Neuronal stem cell (in vitro differentiated cells): ENCODE measurements at regions not wholly inside any gene's neighbourhood (a gene's known extent, or its start where the extent isn't known, plus 50 kb on each side); places are given as distances from the start of the nearest gene placed in this dataset.
A peak's percentile ranks its signal among the peaks of the same experiment; 100 is the strongest.

Experiments
- DNase-seq: peaks from one replicate; pipeline ENCODE4 v3.0.0-alpha.2; 2013; ENCODE audit warnings: low spot score
- H2AFZ ChIP-seq: one replicate; pipeline ENCODE4 v1.6.1; 2013; ENCODE audit warnings: mild to moderate bottlenecking, low read length, inconsistent platforms
- H2AK5ac ChIP-seq: 2 replicates; pipeline ENCODE4 v1.6.1; 2013; ENCODE audit warnings: low read depth, mild to moderate bottlenecking, inconsistent platforms, low read length, moderate library complexity, mixed read lengths
- H2BK120ac ChIP-seq: 2 replicates; pipeline ENCODE4 v1.6.1; 2013; ENCODE audit warnings: low read depth, mild to moderate bottlenecking, inconsistent platforms, low read length, moderate library complexity, mixed read lengths
- H2BK12ac ChIP-seq: one replicate; pipeline ENCODE4 v1.6.1; 2013; ENCODE audit warnings: low read length, inconsistent platforms
- H2BK15ac ChIP-seq: 2 replicates; pipeline ENCODE4 v1.6.1; 2013; ENCODE audit warnings: mild to moderate bottlenecking, low read length, inconsistent platforms, mixed read lengths
- H2BK5ac ChIP-seq: one replicate; pipeline ENCODE4 v1.6.1; 2013; ENCODE audit warnings: inconsistent platforms, mild to moderate bottlenecking, low read length, moderate library complexity
- H3K14ac ChIP-seq: one replicate; pipeline ENCODE4 v1.6.1; 2013; ENCODE audit warnings: low read length, inconsistent platforms
- H3K18ac ChIP-seq: 2 replicates; pipeline ENCODE4 v1.6.1; 2013; ENCODE audit warnings: low read length, inconsistent platforms
- H3K23ac ChIP-seq: 2 replicates; pipeline ENCODE4 v1.6.1; 2013; ENCODE audit warnings: low read depth, mild to moderate bottlenecking, mixed read lengths, low read length, inconsistent platforms; ENCODE audit not compliant: poor library complexity
- H3K27ac ChIP-seq: replicated peaks from 3 replicates; pipeline ENCODE4 v1.5.1; 2013; ENCODE audit warnings: low read length, inconsistent platforms
- H3K27me3 ChIP-seq, 3 experiments: 2 replicates each; pipeline ENCODE4 v1.6.1; 2013; ENCODE audit warnings: low read length in 3 of 3, mild to moderate bottlenecking in 2 of 3, inconsistent platforms in 1 of 3, low read depth in 1 of 3, mixed read lengths in 1 of 3, moderate library complexity in 1 of 3; ENCODE audit not compliant: control insufficient read depth in 3 of 3, insufficient read depth in 3 of 3
- H3K36me3 ChIP-seq, 2 donors: replicated peaks in 1 of 2; 2 replicates each; pipeline ENCODE4 v1.6.1; 2013; ENCODE audit warnings: low read length in 2 of 2; ENCODE audit not compliant: control insufficient read depth in 2 of 2, insufficient read depth in 2 of 2
- H3K4ac ChIP-seq: 2 replicates; pipeline ENCODE4 v1.6.1; 2013; ENCODE audit warnings: inconsistent platforms, mild to moderate bottlenecking, low read length, moderate library complexity
- H3K4me1 ChIP-seq, 2 donors: 1 replicate in 1 of 2; 2 replicates in 1 of 2; pipeline ENCODE4 v1.6.1; 2013; ENCODE audit warnings: low read length in 2 of 2, low read depth in 1 of 2; ENCODE audit not compliant: control insufficient read depth in 2 of 2, insufficient read depth in 1 of 2
- H3K4me2 ChIP-seq: one replicate; pipeline ENCODE4 v1.6.1; 2013; ENCODE audit warnings: mild to moderate bottlenecking, low read length, inconsistent platforms; ENCODE audit not compliant: insufficient read depth, poor library complexity, severe bottlenecking
- H3K4me3 ChIP-seq, 2 donors: 2 replicates each; pipeline ENCODE4 v1.5.1; 2013; ENCODE audit warnings: low read length in 2 of 2, mild to moderate bottlenecking in 2 of 2, inconsistent platforms in 1 of 2, moderate library complexity in 1 of 2
- H3K79me1 ChIP-seq: one replicate; pipeline ENCODE4 v1.6.1; 2013; ENCODE audit warnings: low read depth, mild to moderate bottlenecking, inconsistent platforms, low read length, moderate library complexity
- H3K9ac ChIP-seq: one replicate; pipeline ENCODE4 v1.6.1; 2013; ENCODE audit warnings: mild to moderate bottlenecking, low read depth, low read length, inconsistent platforms; ENCODE audit not compliant: poor library complexity
- H3K9me3 ChIP-seq, 2 donors: replicated peaks in 1 of 2; 2 replicates each; pipeline versions ENCODE3 to v1.6.1; 2013; ENCODE audit warnings: low read length in 2 of 2, mild to moderate bottlenecking in 2 of 2, inconsistent platforms in 1 of 2, low read depth in 1 of 2, mixed read lengths in 1 of 2, moderate library complexity in 1 of 2; ENCODE audit not compliant: control insufficient read depth in 2 of 2, insufficient read depth in 1 of 2
- H4K8ac ChIP-seq: one replicate; pipeline ENCODE4 v1.6.1; 2013; ENCODE audit warnings: low read depth, mild to moderate bottlenecking, inconsistent platforms, low read length, moderate library complexity
- H4K91ac ChIP-seq: one replicate; pipeline ENCODE4 v1.6.1; 2013; ENCODE audit warnings: low read length, low read depth, mild to moderate bottlenecking, inconsistent platforms; ENCODE audit not compliant: poor library complexity
- WGBS, 2 donors: extraction: QIAGEN DNeasy Blood & Tissue Kit; methylation state at CpG; one replicate each; pipeline ENCODE4 v1.1.7; 2013; ENCODE audit warnings: missing lambda C conversion rate in 2 of 2, mixed read lengths in 1 of 2; ENCODE audit not compliant: insufficient read length in 2 of 2, insufficient replicate concordance in 1 of 2; ENCODE audit errors: extremely low coverage in 2 of 2; 5-methylcytosine and 5-hydroxymethylcytosine counted together

DNA sequence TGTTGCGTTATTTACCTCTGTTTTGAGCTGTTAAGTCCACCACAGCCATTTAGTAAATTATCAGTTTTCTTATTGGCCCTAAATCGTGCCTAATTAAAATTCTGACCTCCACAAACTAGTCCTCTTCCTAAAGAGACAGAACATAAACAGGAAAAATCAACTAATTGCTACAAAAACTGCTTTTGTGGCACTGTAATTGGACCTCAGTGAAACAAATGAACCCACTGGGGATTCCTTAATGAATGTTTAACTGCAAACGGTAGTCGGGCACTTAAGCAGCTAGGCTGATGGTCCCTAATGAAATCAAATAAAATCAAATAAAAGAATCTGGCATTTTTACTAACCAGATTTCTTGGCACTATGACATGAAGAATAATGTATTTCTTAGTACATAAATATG lies 513.4 kb upstream of the SLC35B3 start:
- Histone ChIP-seq H3K4me2 (no peak overlapping the region), H4K91ac (no peak overlapping the region), H4K8ac (no peak overlapping the region), H2BK15ac (no peak overlapping the region), H2BK5ac (no peak overlapping the region), H3K18ac (no peak overlapping the region), H3K27ac (no peak overlapping the region), H3K79me1 (no peaks in the 10 kb centered on the region), H3K14ac (no peak overlapping the region), H3K4me1 (peaks cover 0 to 4% of the 10 kb centered on the region in 2 donors), H2BK12ac (no peak overlapping the region), H3K4ac (no peak overlapping the region), H3K36me3 (no peaks in the 10 kb centered on the region), H3K9me3 (no peaks in the 10 kb centered on the region), H2AFZ (no peak overlapping the region), H3K9ac (no peak overlapping the region), H2AK5ac (no peak overlapping the region), H3K27me3 (no peaks in the 10 kb centered on the region), H2BK120ac (no peak overlapping the region), H3K4me3 (no peak overlapping the region), H3K23ac (no peak overlapping the region)
- WGBS, 2 donors: no CpG with 5 or more reads among the region's 4 CpGs
- DNase-seq: no peak

- H2BK120ac ChIP-seq: no peak overlapping the region
- H3K79me1 ChIP-seq: no peaks in the 10 kb centered on the region
- H3K27ac ChIP-seq: no peak overlapping the region
- no peak overlapping the region for H3K9ac ChIP-seq
- H2BK12ac ChIP-seq: no peak overlapping the region
- peaks cover 0 to 4% of the 10 kb centered on the region in 2 donors for H3K4me1 ChIP-seq
- WGBS, 2 donors: no CpG with 5 or more reads among the region's 4 CpGs
- no peak overlapping the region for H2BK15ac ChIP-seq
- no peaks in the 10 kb centered on the region for H3K36me3 ChIP-seq
- no peak overlapping the region for H4K8ac ChIP-seq
- no peak overlapping the region for H4K91ac ChIP-seq
- H3K4ac ChIP-seq: no peak overlapping the region
- H2BK5ac ChIP-seq: no peak overlapping the region
- no peak overlapping the region for H2AK5ac ChIP-seq
- no peak overlapping the region for H2AFZ ChIP-seq
- H3K18ac ChIP-seq: no peak overlapping the region
- H3K9me3 ChIP-seq: no peaks in the 10 kb centered on the region
- H3K4me3 ChIP-seq: no peak overlapping the region
- no peaks in the 10 kb centered on the region for H3K27me3 ChIP-seq
- H3K4me2 ChIP-seq: no peak overlapping the region
- no peak for DNase-seq
- H3K14ac ChIP-seq: no peak overlapping the region
- H3K23ac ChIP-seq: no peak overlapping the region
These were observed 512.6 kb upstream of the SLC35B3 start for GRCh38 chr6:8947900-8948299.

DNA sequence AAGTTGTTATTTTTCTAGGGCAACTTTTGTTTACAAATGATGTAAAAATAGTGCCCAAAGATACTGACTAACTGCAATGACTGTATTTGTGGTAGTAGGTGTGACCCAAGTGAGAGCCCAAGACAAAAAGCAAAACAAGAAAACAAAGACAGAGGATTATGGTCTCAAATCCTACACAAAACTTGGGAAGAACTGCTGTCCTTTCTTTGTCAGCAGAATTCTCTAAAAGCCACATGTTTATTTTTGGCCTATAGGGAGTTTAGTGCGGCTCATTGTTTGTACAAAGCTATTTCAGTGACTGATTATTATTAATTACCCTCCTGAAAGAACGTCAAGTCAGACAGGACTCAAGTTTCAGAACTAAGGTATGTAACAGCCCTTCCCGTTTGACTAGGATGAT lies 509.2 kb upstream of the SLC35B3 start:
- H3K4me1 ChIP-seq: peaks cover 0 to 4% of the 10 kb centered on the region in 2 donors
- no peak overlapping the region for H3K18ac ChIP-seq
- no peak overlapping the region for H2BK12ac ChIP-seq
- H2BK120ac ChIP-seq: no peak overlapping the region
- no peak overlapping the region for H3K4ac ChIP-seq
- no peak overlapping the region for H3K27ac ChIP-seq
- H3K9ac ChIP-seq: no peak overlapping the region
- no peak overlapping the region for H2BK5ac ChIP-seq
- no peak overlapping the region for H2AK5ac ChIP-seq
- no peak overlapping the region for H3K23ac ChIP-seq
- no peak overlapping the region for H2BK15ac ChIP-seq
- DNase-seq: no peak
- no peak overlapping the region for H3K4me2 ChIP-seq
- no peak overlapping the region for H4K91ac ChIP-seq
- WGBS, 2 donors: no CpG with 5 or more reads among the region's 3 CpGs
- H3K36me3 ChIP-seq: no peaks in the 10 kb centered on the region
- no peak overlapping the region for H3K14ac ChIP-seq
- no peak overlapping the region for H3K4me3 ChIP-seq
- no peak overlapping the region for H2AFZ ChIP-seq
- no peaks in the 10 kb centered on the region for H3K27me3 ChIP-seq
- no peaks in the 10 kb centered on the region for H3K9me3 ChIP-seq
- H3K79me1 ChIP-seq: no peaks in the 10 kb centered on the region
- H4K8ac ChIP-seq: no peak overlapping the region

DNA sequence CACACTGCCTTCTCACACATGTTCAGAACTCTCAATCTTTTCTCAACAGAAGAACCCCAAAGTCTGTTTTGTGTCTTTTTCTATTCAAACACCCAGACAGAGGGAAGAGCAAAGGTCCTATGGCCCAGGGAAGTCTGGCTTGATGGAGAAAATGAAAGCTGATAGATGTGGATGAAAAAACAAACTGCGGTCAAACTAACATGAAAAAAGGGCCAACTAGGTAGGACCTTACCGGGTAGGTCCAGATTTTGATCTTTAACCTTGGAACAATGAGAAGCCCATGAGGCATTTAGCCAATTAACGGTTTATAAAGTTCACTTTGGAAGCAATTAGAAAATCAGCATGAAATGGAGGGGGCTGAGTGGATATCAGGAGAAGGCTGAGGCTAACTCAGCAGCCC lies 507.7 kb upstream of the SLC35B3 start:
- Histone ChIP-seq H4K8ac (no peak overlapping the region), H3K27me3 (no peaks in the 10 kb centered on the region), H3K9me3 (no peaks in the 10 kb centered on the region), H3K23ac (no peak overlapping the region), H3K9ac (no peak overlapping the region), H3K36me3 (no peaks in the 10 kb centered on the region), H2BK12ac (no peak overlapping the region), H2BK120ac (no peak overlapping the region), H3K79me1 (no peaks in the 10 kb centered on the region), H3K18ac (peak overlapping the region; percentile 44), H4K91ac (no peak overlapping the region), H2AFZ (no peak overlapping the region), H2BK15ac (no peak overlapping the region), H2BK5ac (no peak overlapping the region), H3K4me3 (no peak overlapping the region), H3K4ac (no peak overlapping the region), H2AK5ac (no peak overlapping the region), H3K4me2 (no peak overlapping the region), H3K14ac (no peak overlapping the region), H3K27ac (no peak overlapping the region), H3K4me1 (peaks cover 0 to 4% of the 10 kb centered on the region in 2 donors)
- WGBS, 2 donors: no CpG with 5 or more reads among the region's 3 CpGs
- no peak for DNase-seq
